GM20000 (cell line): ENCODE measurements at regions not wholly inside any gene's neighbourhood (a gene's known extent, or its start where the extent isn't known, plus 50 kb on each side); places are given as distances from the start of the nearest gene placed in this dataset.

Experiments used
- DNase-seq: peaks from one replicate; pipeline ENCODE4 v3.0.0; 2012; ENCODE audit warnings: low spot score
- CTCF ChIP-seq: IDR thresholded peaks from 2 replicates; pipeline ENCODE4 v1.5.1; 2012; ENCODE audit warnings: mild to moderate bottlenecking, control low read depth; ENCODE audit errors: extremely low read depth, missing control alignments

- TF ChIP-seq CTCF = no peak
- no peak for DNase-seq
These were observed 75.5 kb downstream of the ASB1 start for GRCh38 chr2:238502088-238502810.

- no peak for DNase-seq
- no peak for TF ChIP-seq CTCF
These were observed 76.4 kb downstream of the ASB1 start for GRCh38 chr2:238502956-238503791.

- no peak for DNase-seq
- no peak for TF ChIP-seq CTCF
These were observed 77.6 kb downstream of the ASB1 start for GRCh38 chr2:238504181-238504931.

GRCh38 chr2:238505119-238505891 lies 78.6 kb downstream of the ASB1 start:
- DNase-seq = no peak
- TF ChIP-seq CTCF = no peak

GRCh38 chr2:238505892-238506280 lies 79.2 kb downstream of the ASB1 start:
- DNase-seq = no peak

GRCh38 chr2:238506371-238507068 lies 79.8 kb downstream of the ASB1 start:
- no peak for DNase-seq

More at GRCh38 chr2:238505892-238506280, 79.2 kb downstream of the ASB1 start:
- no peak for TF ChIP-seq CTCF

More at GRCh38 chr2:238506371-238507068, 79.8 kb downstream of the ASB1 start:
- TF ChIP-seq CTCF = no peak
